Esophagus muscularis mucosa (tissue), 3 donors: ENCODE measurements at regions not wholly inside any gene's neighbourhood (a gene's known extent, or its start where the extent isn't known, plus 50 kb on each side); places are given as distances from the start of the nearest gene placed in this dataset.

Source experiments
- CTCF ChIP-seq, 3 experiments: fragments of 200-600 bp in 2 of 3; fragments of 450-650 bp in 1 of 3; sonication (generic) in 2 of 3; IDR thresholded peaks; one replicate each; pipeline ENCODE4 v1.5.1; 2017 to 2019; ENCODE audit warnings: antibody characterized with exemption in 3 of 3, mild to moderate bottlenecking in 2 of 3, moderate library complexity in 1 of 3
- POLR2AphosphoS5 ChIP-seq, 2 donors: sonication (generic); formaldehyde crosslinking; IDR thresholded peaks; one replicate each; pipeline ENCODE4 v1.6.1; 2017; ENCODE audit warnings: antibody characterized with exemption in 2 of 2

GRCh38 chr5:39740404-39740803, 315.6 kb upstream of the DAB2 start:
- no peak for TF ChIP-seq POLR2AphosphoS5 (IDR thresholded peaks at IDR 0.05)
- no peak for TF ChIP-seq CTCF (IDR thresholded peaks at IDR 0.05)
